ENCODE measurements at regions not wholly inside any gene's neighbourhood (a gene's known extent, or its start where the extent isn't known, plus 50 kb on each side); places are given as distances from the start of the nearest gene placed in this dataset.

DNA sequence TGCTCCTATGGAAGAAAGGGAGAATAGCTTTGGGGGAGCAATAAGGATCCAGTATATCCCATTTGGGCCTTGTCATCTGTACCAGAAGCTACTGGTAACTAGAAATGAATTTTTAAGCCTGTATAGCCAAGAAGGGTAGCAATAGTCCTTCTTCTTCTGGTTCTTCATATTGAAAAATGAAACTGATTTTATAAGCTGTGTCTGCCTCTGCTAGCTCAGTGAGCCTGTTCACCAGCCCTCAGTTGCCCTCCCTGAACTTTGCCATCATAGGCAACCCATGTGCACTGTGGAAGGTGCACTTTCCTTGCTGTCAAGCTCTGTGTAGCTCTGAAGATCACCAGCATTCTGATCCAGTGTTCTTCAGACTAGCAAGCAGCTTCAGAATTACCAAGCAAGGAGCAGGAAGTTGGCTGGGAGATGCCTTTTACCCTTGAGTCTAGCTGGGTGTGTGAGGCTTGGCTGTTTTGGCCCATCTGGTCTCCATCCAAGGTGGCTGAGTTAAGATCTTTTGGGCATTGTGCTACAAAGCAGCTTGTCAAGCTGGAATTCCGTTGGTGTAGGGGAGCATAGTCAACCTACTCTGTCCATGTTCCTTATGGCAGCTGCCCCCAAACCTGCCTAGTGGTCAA lies 55.8 kb upstream of the MGAT5 start:
- Mint-ChIP-seq H3K36me3 (ENCODE audit: low read depth) (no peaks in the 10 kb centered on the region), H3K4me3 (no peak overlapping the region), H3K27me3 (ENCODE audit: low read depth) (no peaks in the 10 kb centered on the region), H3K27ac (ENCODE audit: unreplicated experiment) (no peak overlapping the region), H3K4me1 (peaks cover 10% of the 10 kb centered on the region), H3K9me3 (no peaks in the 10 kb centered on the region)
- DNase-seq (ENCODE audit: low read depth, low spot score), result no peak
- TF ChIP-seq, protein P1, sequence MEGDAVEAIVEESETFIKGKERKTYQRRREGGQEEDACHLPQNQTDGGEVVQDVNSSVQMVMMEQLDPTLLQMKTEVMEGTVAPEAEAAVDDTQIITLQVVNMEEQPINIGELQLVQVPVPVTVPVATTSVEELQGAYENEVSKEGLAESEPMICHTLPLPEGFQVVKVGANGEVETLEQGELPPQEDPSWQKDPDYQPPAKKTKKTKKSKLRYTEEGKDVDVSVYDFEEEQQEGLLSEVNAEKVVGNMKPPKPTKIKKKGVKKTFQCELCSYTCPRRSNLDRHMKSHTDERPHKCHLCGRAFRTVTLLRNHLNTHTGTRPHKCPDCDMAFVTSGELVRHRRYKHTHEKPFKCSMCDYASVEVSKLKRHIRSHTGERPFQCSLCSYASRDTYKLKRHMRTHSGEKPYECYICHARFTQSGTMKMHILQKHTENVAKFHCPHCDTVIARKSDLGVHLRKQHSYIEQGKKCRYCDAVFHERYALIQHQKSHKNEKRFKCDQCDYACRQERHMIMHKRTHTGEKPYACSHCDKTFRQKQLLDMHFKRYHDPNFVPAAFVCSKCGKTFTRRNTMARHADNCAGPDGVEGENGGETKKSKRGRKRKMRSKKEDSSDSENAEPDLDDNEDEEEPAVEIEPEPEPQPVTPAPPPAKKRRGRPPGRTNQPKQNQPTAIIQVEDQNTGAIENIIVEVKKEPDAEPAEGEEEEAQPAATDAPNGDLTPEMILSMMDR (conservative IDR thresholded peaks at IDR 0.05), result no peak

DNA sequence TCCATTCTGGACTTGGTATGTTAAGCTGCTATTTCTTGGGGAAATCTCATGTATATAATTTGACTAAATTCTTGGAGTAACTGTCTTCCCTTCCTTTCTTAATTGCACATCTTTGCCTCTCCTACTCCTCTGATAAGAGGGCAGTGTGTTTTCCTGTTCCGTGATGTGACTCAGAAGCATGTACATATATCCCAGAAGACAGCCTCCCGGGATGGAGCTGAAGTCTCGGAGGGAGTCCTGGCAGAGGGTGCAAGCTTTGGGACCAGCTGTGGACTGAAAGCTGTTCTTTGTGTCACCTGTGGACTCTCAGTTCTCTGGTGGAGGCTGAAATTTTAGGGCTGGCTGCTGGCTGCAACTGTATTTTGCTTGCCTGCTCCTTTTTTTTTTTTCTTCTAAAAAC lies 54.7 kb upstream of the MGAT5 start:
- Mint-ChIP-seq H3K27ac (ENCODE audit: unreplicated experiment) (no peak overlapping the region), H3K9me3 (no peaks in the 10 kb centered on the region), H3K36me3 (ENCODE audit: low read depth) (no peaks in the 10 kb centered on the region), H3K4me3 (no peak overlapping the region), H3K27me3 (ENCODE audit: low read depth) (no peaks in the 10 kb centered on the region), H3K4me1 (peaks cover 10% of the 10 kb centered on the region)
- TF ChIP-seq, protein P1 (conservative IDR thresholded peaks at IDR 0.05), result no peak
- DNase-seq (ENCODE audit: low read depth, low spot score), result no peak

DNA sequence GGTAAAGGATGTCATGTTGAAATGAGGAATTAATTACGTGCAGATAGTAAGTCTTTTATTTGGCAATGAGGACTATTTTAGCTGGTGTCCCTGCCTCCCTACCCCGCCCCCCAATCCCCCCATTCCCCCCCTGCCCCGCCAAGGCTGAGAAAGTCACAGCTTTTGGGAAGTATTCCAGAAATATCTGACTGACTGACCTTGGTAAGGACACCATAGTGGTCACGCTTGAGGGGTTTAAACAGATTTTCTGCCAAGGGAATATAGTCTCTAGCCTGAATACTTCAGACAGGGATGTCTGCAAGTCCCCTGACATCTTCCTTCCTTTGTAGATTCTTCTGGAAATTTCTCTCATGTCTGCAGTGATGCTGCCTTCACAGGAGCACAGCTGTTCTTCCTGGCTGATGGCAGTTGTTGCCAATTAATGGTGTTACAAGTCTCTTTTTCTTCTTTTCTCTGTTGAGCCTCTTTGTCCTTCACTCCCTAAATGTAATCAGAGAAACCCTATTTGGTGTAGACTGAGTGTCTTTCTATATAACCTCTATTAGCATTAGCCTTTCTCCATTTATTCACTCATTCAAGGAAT lies 53.7 kb upstream of the MGAT5 start:
- H3K4me1 Mint-ChIP-seq, result peaks cover 10% of the 10 kb centered on the region
- no peak overlapping the region for H3K4me3 Mint-ChIP-seq
- H3K27me3 Mint-ChIP-seq (ENCODE audit: low read depth), result no peaks in the 10 kb centered on the region
- TF ChIP-seq, protein P1 (conservative IDR thresholded peaks at IDR 0.05), result no peak
- no peaks in the 10 kb centered on the region for H3K9me3 Mint-ChIP-seq
- no peak overlapping the region for H3K27ac Mint-ChIP-seq (ENCODE audit: unreplicated experiment)
- no peak for DNase-seq (ENCODE audit: low read depth, low spot score)
- no peaks in the 10 kb centered on the region for H3K36me3 Mint-ChIP-seq (ENCODE audit: low read depth)

DNA sequence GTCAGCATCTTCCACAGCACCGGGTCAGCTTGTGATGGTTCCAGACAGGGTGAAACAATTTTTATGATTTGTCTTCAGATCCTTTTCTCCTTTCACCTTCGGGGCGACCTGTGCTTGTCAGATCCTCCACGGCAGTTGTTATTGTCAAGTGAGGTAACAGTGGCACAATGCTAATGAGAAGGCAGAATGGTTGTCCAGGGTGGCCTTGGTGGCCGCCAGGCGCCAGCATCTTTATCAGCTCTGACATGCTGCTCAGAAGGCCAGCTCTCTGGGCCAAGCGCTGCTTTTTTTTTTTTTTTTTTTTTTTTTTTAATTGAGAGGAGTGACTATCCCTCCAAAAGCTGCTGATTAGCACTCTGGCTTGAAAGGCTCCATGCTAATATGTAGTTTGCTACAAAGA lies 52.3 kb upstream of the MGAT5 start:
- no peaks in the 10 kb centered on the region for H3K36me3 Mint-ChIP-seq (ENCODE audit: low read depth)
- H3K27ac Mint-ChIP-seq (ENCODE audit: unreplicated experiment), result no peak overlapping the region
- DNase-seq (ENCODE audit: low read depth, low spot score), result no peak
- no peaks in the 10 kb centered on the region for H3K27me3 Mint-ChIP-seq (ENCODE audit: low read depth)
- H3K4me1 Mint-ChIP-seq, result peaks cover 10% of the 10 kb centered on the region
- no peaks in the 10 kb centered on the region for H3K9me3 Mint-ChIP-seq
- H3K4me3 Mint-ChIP-seq, result no peak overlapping the region
- TF ChIP-seq, protein P1 (conservative IDR thresholded peaks at IDR 0.05), result no peak

DNA sequence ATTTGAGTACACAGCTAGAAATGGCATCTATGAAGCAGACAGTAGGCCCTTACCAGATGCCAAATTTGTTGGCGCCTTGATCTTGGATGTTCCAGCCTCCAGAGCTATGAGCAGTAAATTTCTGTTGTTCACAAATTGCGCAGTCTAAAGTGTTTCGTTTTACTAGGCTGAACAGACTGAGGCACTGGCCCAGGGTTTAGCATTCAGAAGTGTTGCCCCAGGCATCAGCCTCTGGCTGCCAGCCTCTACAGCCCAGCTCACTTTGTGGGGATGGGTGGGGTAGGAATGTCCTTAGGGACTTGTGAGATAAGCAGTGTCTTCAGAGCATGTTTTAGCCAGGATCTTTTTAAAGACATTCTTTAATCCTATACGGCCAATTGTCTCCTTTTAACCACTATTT lies 51.5 kb upstream of the MGAT5 start:
- TF ChIP-seq, protein P1 (conservative IDR thresholded peaks at IDR 0.05), result no peak
- no peaks in the 10 kb centered on the region for H3K36me3 Mint-ChIP-seq (ENCODE audit: low read depth)
- H3K9me3 Mint-ChIP-seq, result no peaks in the 10 kb centered on the region
- no peak for DNase-seq (ENCODE audit: low read depth, low spot score)
- no peak overlapping the region for H3K27ac Mint-ChIP-seq (ENCODE audit: unreplicated experiment)
- H3K4me3 Mint-ChIP-seq, result no peak overlapping the region
- peaks cover 10% of the 10 kb centered on the region for H3K4me1 Mint-ChIP-seq
- no peaks in the 10 kb centered on the region for H3K27me3 Mint-ChIP-seq (ENCODE audit: low read depth)

Measured in neural crest cell (in vitro differentiated cells).